Activated CD8-positive, alpha-beta memory T cell treated with anti-CD3 and anti-CD28 coated beads for 36 hours (primary cell): ENCODE measurements at regions not wholly inside any gene's neighbourhood (a gene's known extent, or its start where the extent isn't known, plus 50 kb on each side); places are given as distances from the start of the nearest gene placed in this dataset.
"Not testable (repeated sequence)": the region's sequence is repeated elsewhere in the genome, so short reads cannot be mapped to it uniquely, and the experiment has no call there.

Experiments used
- CTCF ChIA-PET: fragments of 350-600 bp; sonication (Branson Sonifier 250); formaldehyde crosslinking; loops from one replicate; lab custom pipeline; 2021; ENCODE audit warnings: antibody characterized with exemption; lab: Charles Lee
- POLR2A ChIA-PET: fragments of 350-600 bp; sonication (Branson Sonifier 250); formaldehyde crosslinking; loops from one replicate; lab custom pipeline; 2021; ENCODE audit warnings: antibody characterized with exemption; lab: Charles Lee

DNA sequence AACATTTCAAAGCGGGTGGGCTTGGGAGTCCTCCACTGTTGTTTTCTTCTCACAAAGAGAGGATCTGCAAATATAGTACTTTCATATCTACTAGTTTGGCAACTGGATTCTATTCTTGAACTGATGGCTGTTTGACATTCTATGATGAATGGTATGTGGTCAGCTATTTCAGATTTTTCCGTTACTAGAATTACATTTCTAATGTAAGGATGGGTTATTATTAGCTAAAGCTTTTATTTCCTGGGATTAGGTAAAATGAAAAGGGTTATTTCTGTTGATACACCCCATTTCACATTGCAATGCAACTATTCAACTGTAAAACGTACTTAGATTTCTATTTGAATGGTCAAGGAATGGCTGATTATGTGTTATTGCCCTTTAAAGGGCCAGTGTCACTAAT, 629.7 kb downstream of the DACH1 start:
- ChIA-PET POLR2A (no interaction called here), CTCF (no interaction called here)

GRCh38 chr13:71219698-71220415, 647.1 kb downstream of the DACH1 start:
- POLR2A ChIA-PET, result no interaction called here
- CTCF ChIA-PET, result no interaction called here

- POLR2A ChIA-PET, result no interaction called here
- CTCF ChIA-PET, result no interaction called here
Measured at GRCh38 chr13:71218960-71219359, 648.0 kb downstream of the DACH1 start.

- CTCF ChIA-PET, result no interaction called here
- POLR2A ChIA-PET, result no interaction called here
Measured at GRCh38 chr13:71217827-71218226, 649.2 kb downstream of the DACH1 start.

GRCh38 chr13:71214821-71215220, 652.2 kb downstream of the DACH1 start:
- POLR2A ChIA-PET, result no interaction called here
- CTCF ChIA-PET, result no interaction called here

- CTCF ChIA-PET, result no interaction called here
- POLR2A ChIA-PET, result no interaction called here
Measured at GRCh38 chr13:71214357-71214756, 652.6 kb downstream of the DACH1 start.

DNA sequence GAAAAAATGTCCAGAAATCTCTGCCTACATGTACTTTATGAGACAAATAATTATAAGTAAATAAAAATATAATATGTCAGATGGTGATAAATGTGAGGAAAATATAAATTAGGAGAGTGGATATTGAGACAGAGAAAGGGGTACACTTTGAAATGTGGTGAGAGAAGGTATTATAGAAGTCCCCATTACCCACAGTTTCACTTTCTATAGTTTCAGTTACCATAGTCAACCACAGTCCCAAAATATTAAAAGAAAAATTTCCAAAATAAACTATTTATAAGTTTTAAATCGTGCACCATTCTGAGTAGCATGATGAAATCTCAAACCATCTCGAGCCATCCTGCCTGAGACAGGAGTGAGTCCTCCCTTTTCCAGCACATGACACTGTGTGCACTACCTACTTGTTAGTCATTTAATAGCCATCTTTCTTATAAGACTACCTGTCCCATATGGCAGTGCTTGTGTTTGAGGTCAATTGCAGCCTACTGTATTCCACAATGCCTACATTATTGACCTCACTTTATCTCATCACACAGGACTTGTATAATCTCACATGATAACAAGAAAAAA, 653.7 kb downstream of the DACH1 start:
- ChIA-PET POLR2A (no interaction called here), CTCF (no interaction called here)

GRCh38 chr13:71210861-71211260, 656.1 kb downstream of the DACH1 start:
- POLR2A ChIA-PET, result no interaction called here
- CTCF ChIA-PET, result no interaction called here

- CTCF ChIA-PET, result no interaction called here
- POLR2A ChIA-PET, result no interaction called here
Measured at GRCh38 chr13:71209217-71209616, 657.8 kb downstream of the DACH1 start.

DNA sequence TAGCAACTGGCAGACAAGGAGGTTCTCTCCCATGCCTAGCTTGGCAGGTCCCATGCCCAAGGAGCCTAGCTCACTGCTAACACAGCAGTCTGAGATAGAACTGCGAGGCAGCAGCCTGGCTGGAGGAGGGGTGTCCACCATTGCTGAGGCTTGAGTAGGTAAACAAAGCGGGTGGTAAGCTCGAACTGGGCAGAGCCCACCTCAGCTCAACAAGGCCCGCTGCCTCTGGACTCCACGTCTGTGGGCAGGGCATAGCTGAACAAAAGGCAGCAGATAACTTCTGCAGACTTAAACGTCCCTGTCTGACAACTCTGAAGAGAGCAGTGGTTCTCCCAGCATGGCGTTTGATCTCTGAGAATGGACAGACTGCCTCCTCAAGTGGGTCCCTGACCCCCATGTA, 682.4 kb downstream of the DACH1 start:
- POLR2A ChIA-PET, CTCF ChIA-PET: not testable (repeated sequence)

GRCh38 chr13:71183352-71183751, 683.7 kb downstream of the DACH1 start:
- CTCF ChIA-PET, result interaction anchor here (0.7 kb wide), 1 partner anchor 807 kb away, joined by 6 read pairs; no protein-coding TSS in a partner anchor
- POLR2A ChIA-PET, result not testable (repeated sequence)

- CTCF ChIA-PET, result no interaction called here
- POLR2A ChIA-PET, result no interaction called here
Measured at GRCh38 chr13:71171740-71172139, 695.3 kb downstream of the DACH1 start.

- ChIA-PET POLR2A (no interaction called here), CTCF (no interaction called here)
Measured at GRCh38 chr13:71169180-71169579, 697.8 kb downstream of the DACH1 start.

- ChIA-PET CTCF (no interaction called here), POLR2A (no interaction called here)
Measured at GRCh38 chr13:71156550-71156949, 710.5 kb downstream of the DACH1 start.

- ChIA-PET CTCF (no interaction called here), POLR2A (no interaction called here)
Measured at GRCh38 chr13:71149498-71150363, 717.3 kb downstream of the DACH1 start.

- CTCF ChIA-PET, result no interaction called here
- POLR2A ChIA-PET, result no interaction called here
Measured at GRCh38 chr13:71149046-71149445, 718.0 kb downstream of the DACH1 start.

GRCh38 chr13:71148396-71148795, 718.6 kb downstream of the DACH1 start:
- POLR2A ChIA-PET, result no interaction called here
- CTCF ChIA-PET, result no interaction called here

DNA sequence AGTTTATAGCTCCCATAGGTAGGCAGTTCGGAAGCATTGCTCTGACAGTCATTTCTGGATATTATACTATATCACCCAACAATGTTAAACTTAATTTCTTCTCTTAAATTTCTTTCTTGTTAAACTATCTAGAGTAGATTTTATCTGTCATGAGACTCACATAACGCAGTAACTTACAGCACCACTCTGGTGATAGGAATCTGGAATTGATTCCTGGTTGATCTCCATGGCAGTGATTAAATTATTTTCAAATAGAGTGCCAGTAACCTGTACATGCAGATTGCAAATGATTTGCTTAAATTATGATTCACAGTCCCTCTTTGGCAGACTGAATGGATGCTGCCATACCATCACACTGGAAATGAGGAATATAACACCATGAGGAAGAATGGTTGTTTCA, 722.1 kb downstream of the DACH1 start:
- ChIA-PET CTCF (no interaction called here), POLR2A (no interaction called here)

DNA sequence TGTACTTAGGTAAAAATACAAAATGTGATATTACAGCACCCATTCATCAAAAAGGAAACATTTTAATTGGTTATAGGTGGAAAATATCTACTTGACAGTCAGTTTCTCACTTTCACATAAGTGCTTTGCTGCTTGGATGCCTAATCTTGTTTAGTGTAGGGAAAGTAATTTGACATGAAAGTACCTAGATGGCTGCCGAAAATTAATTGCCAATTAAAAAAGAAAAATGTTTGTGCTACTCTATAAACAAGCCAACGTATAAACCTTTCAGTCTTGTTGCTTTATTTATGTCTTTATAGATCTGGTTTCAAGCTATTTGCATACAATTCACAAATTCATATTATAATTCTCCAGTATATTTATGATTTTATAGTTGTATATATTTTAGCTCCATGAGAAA, 729.9 kb downstream of the DACH1 start:
- POLR2A ChIA-PET, result no interaction called here
- CTCF ChIA-PET, result no interaction called here

DNA sequence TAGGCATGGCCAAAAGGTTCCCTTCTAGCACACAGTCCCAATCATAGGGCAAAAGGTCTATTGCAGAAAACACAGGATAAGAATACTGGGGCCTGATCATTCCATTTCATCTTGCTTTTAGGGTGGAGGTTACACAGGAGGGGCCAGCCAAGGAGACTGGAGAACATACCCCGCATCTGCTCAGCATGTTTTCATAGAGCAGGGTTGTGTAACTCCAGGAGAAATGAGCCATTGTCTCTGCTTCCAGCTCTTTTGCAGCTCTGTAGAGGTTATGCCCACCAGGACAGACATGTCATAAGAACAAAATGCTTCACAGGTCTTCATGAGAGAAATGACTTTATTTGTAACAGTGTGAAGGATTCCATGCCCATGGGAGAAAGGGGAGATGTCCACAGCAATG, 742.8 kb downstream of the DACH1 start:
- ChIA-PET CTCF (no interaction called here), POLR2A (no interaction called here)
